PC-3 (cell line): ENCODE measurements at regions not wholly inside any gene's neighbourhood (a gene's known extent, or its start where the extent isn't known, plus 50 kb on each side); places are given as distances from the start of the nearest gene placed in this dataset.

ENCODE experiments used
- EZH2phosphoT487 ChIP-seq: fragments of 300-600 bp; sonication (generic); IDR thresholded peaks from 2 replicates; pipeline ENCODE4 v1.6.1; 2018; ENCODE audit warnings: mild to moderate bottlenecking, antibody characterized with exemption, low read length, borderline replicate concordance
- TF ChIP-seq, protein P1 (sequence below): fragments of 300-600 bp; sonication (generic); conservative IDR thresholded peaks from 2 replicates; pipeline ENCODE4 v1.5.1; 2017; ENCODE audit warnings: antibody characterized with exemption, low read depth, mild to moderate bottlenecking, low read length

DNA sequence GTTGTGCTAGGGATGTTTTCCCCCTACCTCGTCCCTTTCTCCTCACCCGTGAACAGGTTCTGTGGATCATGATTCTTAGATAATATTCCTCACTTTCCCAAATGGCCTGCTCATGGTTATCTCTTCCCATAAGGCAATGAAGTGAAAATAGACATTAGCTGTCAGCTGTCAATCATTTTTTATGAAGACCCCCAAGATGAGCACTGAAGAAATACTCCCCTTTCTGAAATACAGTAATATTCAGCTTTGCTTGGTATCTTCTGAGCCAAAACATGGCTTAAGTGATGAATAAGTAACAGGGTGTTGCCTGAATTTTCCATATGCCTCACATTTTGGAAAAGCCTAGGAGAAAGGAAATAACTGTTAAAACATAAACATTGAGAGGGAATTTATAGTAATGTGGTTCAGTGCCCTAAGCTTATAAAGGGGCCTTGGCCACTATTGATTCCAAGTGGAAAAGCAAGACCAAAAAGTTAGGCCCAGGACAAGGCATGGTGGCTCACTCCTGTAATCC lies 70.7 kb upstream of the NAP1L1 start:
- TF ChIP-seq EZH2phosphoT487 = no peak
- TF ChIP-seq, protein P1, sequence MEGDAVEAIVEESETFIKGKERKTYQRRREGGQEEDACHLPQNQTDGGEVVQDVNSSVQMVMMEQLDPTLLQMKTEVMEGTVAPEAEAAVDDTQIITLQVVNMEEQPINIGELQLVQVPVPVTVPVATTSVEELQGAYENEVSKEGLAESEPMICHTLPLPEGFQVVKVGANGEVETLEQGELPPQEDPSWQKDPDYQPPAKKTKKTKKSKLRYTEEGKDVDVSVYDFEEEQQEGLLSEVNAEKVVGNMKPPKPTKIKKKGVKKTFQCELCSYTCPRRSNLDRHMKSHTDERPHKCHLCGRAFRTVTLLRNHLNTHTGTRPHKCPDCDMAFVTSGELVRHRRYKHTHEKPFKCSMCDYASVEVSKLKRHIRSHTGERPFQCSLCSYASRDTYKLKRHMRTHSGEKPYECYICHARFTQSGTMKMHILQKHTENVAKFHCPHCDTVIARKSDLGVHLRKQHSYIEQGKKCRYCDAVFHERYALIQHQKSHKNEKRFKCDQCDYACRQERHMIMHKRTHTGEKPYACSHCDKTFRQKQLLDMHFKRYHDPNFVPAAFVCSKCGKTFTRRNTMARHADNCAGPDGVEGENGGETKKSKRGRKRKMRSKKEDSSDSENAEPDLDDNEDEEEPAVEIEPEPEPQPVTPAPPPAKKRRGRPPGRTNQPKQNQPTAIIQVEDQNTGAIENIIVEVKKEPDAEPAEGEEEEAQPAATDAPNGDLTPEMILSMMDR = no peak
